M059J (cell line): ENCODE measurements at regions not wholly inside any gene's neighbourhood (a gene's known extent, or its start where the extent isn't known, plus 50 kb on each side); places are given as distances from the start of the nearest gene placed in this dataset.
A peak's percentile ranks its signal among the peaks of the same experiment; 100 is the strongest.
"Not testable (repeated sequence)": the region's sequence is repeated elsewhere in the genome, so short reads cannot be mapped to it uniquely, and the experiment has no call there.

Experiments used
- DNase-seq: peaks from one replicate; pipeline ENCODE4 v3.0.0-alpha.2; 2012; ENCODE audit warnings: low read depth

GRCh38 chr14:106347890-106348755 is 821.7 kb downstream of the TMEM121 start:
- DNase-seq: no peak

GRCh38 chr14:106348873-106349540 is 822.6 kb downstream of the TMEM121 start:
- DNase-seq: not testable (repeated sequence)

GRCh38 chr14:106349678-106350457 is 823.5 kb downstream of the TMEM121 start:
- DNase-seq: not testable (repeated sequence)

GRCh38 chr14:106355007-106355791 is 828.8 kb downstream of the TMEM121 start:
- not testable (repeated sequence) for DNase-seq

- DNase-seq: not testable (repeated sequence)
Observed at GRCh38 chr14:106355881-106356642, 829.7 kb downstream of the TMEM121 start.

- DNase-seq: not testable (repeated sequence)
Observed at GRCh38 chr14:106356643-106356930, 830.2 kb downstream of the TMEM121 start.

- DNase-seq: not testable (repeated sequence)
Observed at GRCh38 chr14:106359157-106359887, 832.9 kb downstream of the TMEM121 start.

- DNase-seq: not testable (repeated sequence)
Observed at GRCh38 chr14:106365371-106365770, 839.0 kb downstream of the TMEM121 start.

GRCh38 chr14:106365894-106366293 is 839.5 kb downstream of the TMEM121 start:
- not testable (repeated sequence) for DNase-seq

- not testable (repeated sequence) for DNase-seq
Observed at GRCh38 chr14:106366971-106367370, 840.6 kb downstream of the TMEM121 start.

GRCh38 chr14:106369456-106369855 is 843.1 kb downstream of the TMEM121 start:
- DNase-seq: not testable (repeated sequence)

GRCh38 chr14:106372870-106373652 is 846.7 kb downstream of the TMEM121 start:
- DNase-seq: peak; percentile 4

- DNase-seq: not testable (repeated sequence)
Observed at GRCh38 chr14:106373653-106374110, 847.3 kb downstream of the TMEM121 start.

GRCh38 chr14:106377432-106377831 is 851.0 kb downstream of the TMEM121 start:
- no peak for DNase-seq

GRCh38 chr14:106378191-106378590 is 851.8 kb downstream of the TMEM121 start:
- DNase-seq: no peak

- no peak for DNase-seq
Observed at GRCh38 chr14:106380740-106381139, 854.4 kb downstream of the TMEM121 start.

- DNase-seq: not testable (repeated sequence)
Observed at GRCh38 chr14:106389186-106389585, 862.8 kb downstream of the TMEM121 start.

- DNase-seq: no peak
Observed at GRCh38 chr14:106390401-106390800, 864.0 kb downstream of the TMEM121 start.

- DNase-seq: no peak
Observed at GRCh38 chr14:106390947-106391346, 864.6 kb downstream of the TMEM121 start.
